ENCODE measurements at regions not wholly inside any gene's neighbourhood (a gene's known extent, or its start where the extent isn't known, plus 50 kb on each side); places are given as distances from the start of the nearest gene placed in this dataset.
"Not testable (repeated sequence)": the region's sequence is repeated elsewhere in the genome, so short reads cannot be mapped to it uniquely, and the experiment has no call there.

- no peak for DNase-seq (ENCODE audit: low read depth)
Measured at GRCh38 chr10:128579280-128579865, 453.1 kb upstream of the MKI67 start.

- DNase-seq (ENCODE audit: low read depth), result no peak
Measured at GRCh38 chr10:128579901-128580300, 453.7 kb upstream of the MKI67 start.

- not testable (repeated sequence) for DNase-seq (ENCODE audit: low read depth)
Measured at GRCh38 chr10:128583125-128583524, 456.9 kb upstream of the MKI67 start.

- not testable (repeated sequence) for DNase-seq (ENCODE audit: low read depth)
Measured at GRCh38 chr10:128586599-128586998, 460.4 kb upstream of the MKI67 start.

DNA sequence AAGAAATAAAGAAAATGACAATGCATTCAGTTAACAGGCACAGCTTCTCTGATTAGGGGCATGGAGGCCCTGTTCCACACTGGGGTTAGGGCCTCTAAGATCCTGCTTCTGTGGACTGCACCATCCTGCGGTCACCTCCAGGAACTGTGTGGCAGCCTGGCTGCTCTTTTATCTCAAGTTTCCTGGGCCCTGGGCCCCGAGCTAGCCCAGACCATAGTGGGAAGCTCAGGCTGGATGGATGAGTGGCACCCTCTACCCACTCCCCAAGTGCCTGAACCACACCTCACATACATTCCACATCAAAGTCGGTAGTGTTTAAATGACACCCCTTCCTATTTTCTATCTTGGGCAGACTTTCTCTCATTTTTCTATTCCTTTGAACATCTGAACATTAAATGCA, 461.5 kb upstream of the MKI67 start:
- no peak for DNase-seq (ENCODE audit: low read depth)

- DNase-seq (ENCODE audit: low read depth), result no peak
Measured at GRCh38 chr10:128588402-128588801, 462.2 kb upstream of the MKI67 start.

DNA sequence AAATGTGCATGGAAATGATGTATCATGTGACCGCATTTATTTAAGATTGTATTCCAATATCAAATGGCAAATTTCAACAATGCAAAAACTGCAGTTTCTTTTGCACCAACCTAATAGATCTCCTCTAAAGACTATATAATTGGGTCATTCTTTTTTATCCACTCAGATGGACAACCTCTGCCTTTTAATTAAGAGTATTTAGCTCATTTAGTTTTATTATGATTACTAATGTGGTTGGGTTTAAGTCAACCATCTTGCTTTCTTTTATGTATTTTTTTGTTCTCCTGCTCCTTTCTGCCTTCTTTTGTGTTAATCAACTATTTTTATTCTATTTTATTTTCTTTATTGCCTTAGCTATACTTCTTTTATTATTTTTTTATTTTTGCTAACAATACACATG, 468.5 kb upstream of the MKI67 start:
- no peak for DNase-seq (ENCODE audit: low read depth)

DNA sequence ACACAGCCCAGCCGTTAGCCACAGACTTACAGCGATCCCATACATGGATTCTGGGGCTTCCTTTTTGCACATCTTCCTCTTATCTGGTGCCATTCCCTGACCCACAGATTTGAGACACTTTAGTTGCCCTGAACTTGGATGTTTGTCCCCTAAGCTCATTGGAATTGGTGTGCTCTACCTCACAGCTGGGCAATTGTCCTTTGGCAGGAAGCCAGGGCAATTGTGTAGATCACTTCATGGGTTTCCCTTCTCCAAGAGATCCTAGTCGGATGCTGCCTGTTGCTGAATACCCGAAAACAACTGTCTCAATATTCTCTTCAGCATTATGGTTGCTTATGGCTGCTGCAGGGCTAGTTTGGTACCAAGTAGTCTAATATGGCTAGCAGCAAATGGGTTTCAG, 470.7 kb upstream of the MKI67 start:
- DNase-seq (ENCODE audit: low read depth), result no peak

DNA sequence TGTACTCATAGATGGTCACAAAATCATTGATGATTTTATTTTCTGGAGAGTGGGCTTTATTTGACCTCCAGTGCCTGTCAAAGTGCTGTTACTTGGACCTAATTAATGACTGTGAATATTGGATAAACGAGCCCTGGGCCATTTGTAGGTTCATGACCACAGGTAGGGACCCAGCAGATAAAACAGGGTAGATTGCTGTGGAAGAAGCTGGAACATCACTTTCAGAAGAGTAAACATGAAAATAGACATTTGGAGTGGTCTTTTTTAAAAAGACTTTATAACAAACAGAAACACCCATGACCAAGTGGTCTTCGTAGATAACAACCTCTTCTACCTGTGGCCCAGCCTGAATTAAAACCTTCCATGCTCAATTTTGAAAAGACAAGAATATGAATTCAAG, 472.8 kb upstream of the MKI67 start:
- no peak for DNase-seq (ENCODE audit: low read depth)

- no peak for DNase-seq (ENCODE audit: low read depth)
Measured at GRCh38 chr10:128599538-128599937, 473.3 kb upstream of the MKI67 start.

GRCh38 chr10:128602183-128602582, 476.0 kb upstream of the MKI67 start:
- DNase-seq (ENCODE audit: low read depth), result no peak

GRCh38 chr10:128604025-128604424, 477.8 kb upstream of the MKI67 start:
- DNase-seq (ENCODE audit: low read depth), result no peak

- DNase-seq (ENCODE audit: low read depth), result no peak
Measured at GRCh38 chr10:128605180-128605579, 479.0 kb upstream of the MKI67 start.

GRCh38 chr10:128606055-128606454, 479.8 kb upstream of the MKI67 start:
- no peak for DNase-seq (ENCODE audit: low read depth)

- no peak for DNase-seq (ENCODE audit: low read depth)
Measured at GRCh38 chr10:128608791-128609190, 482.6 kb upstream of the MKI67 start.

DNA sequence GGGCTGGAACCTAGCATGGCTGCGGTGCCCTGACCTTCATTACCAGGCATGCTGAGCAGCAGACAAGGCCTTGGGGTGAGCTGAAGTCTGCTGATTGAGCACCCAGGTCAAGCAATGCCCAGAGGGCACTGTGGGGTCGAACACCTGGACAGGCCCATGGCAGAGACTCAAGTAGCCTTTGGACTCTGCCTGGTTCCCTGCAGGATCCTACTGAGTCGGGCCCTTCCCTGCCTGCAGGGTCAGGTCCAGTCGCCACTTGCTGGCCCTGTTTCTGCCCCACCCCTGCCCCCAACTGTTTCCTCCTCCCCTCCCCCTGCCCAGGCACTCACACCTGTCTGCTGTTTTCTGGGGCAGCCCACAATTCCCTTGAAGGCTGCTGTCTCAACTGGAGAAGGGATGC, 483.2 kb upstream of the MKI67 start:
- no peak for DNase-seq (ENCODE audit: low read depth)

GRCh38 chr10:128610113-128610512, 483.9 kb upstream of the MKI67 start:
- no peak for DNase-seq (ENCODE audit: low read depth)

- no peak for DNase-seq (ENCODE audit: low read depth)
Measured at GRCh38 chr10:128612195-128612594, 486.0 kb upstream of the MKI67 start.

GRCh38 chr10:128612631-128613030, 486.4 kb upstream of the MKI67 start:
- no peak for DNase-seq (ENCODE audit: low read depth)

- DNase-seq (ENCODE audit: low read depth), result no peak
Measured at GRCh38 chr10:128614016-128614605, 487.9 kb upstream of the MKI67 start.

DNA sequence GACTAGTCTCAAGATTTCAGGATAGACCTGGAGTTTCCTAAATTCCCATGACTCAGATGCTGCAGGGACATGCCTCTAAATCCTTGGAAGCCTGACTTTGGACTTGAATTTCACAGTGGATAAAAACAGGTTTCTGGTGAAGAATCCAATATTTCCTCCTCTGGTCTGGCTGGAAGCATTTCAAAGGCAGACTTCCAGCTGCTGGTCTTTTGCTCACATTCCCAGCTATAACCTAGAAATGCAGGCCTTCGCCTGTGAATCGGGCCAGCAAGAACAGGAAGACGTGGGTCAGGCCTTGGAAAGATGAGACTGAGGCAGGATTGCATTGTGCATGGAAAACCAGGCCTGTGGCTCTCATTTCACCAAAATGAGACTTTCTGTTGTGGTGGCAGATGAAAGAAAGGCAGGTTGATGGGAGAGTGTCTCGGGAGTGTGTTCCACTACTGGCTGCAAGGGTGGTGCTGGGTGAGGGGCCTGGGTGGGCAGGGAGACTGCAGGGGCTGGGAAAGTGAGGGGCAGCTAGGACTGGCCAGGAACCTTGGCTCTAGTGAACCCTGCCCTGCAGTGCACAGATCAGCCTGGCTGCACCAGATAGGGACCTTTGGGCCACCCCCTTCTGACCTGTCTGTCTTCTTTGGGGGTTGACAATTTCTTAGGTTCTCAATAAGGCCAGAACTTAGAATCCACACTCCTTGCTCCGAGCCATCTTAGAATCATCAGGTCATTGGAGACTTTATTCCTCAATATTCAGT, 488.8 kb upstream of the MKI67 start:
- DNase-seq (ENCODE audit: low read depth), result no peak

- no peak for DNase-seq (ENCODE audit: low read depth)
Measured at GRCh38 chr10:128617532-128617931, 491.3 kb upstream of the MKI67 start.

GRCh38 chr10:128622706-128623105, 496.5 kb upstream of the MKI67 start:
- DNase-seq (ENCODE audit: low read depth), result no peak

GRCh38 chr10:128623776-128624175, 497.6 kb upstream of the MKI67 start:
- no peak for DNase-seq (ENCODE audit: low read depth)

Measured in stimulated activated CD8-positive, alpha-beta memory T cell treated with anti-CD3 and anti-CD28 coated beads, Interleukin-7, amount 100 ng/mL, for 24 hours (primary cell).